SK-N-SH treated with all-trans-retinoic acid at 6 μM for 48 hours (cell line): ENCODE measurements at regions not wholly inside any gene's neighbourhood (a gene's known extent, or its start where the extent isn't known, plus 50 kb on each side); places are given as distances from the start of the nearest gene placed in this dataset.

Source experiments
- ATAC-seq: fragments of 200-7000 bp; cut with Tn5 transposase; 3 replicates; pipeline ENCODE4 v1.9.1; 2020; ENCODE audit warnings: mild to moderate bottlenecking, moderate library complexity
- ARNTL ChIP-seq: fragments of 450-650 bp; formaldehyde crosslinking; IDR thresholded peaks from 2 replicates; pipeline ENCODE4 v1.5.0; 2020; ENCODE audit warnings: low read depth, mild to moderate bottlenecking, moderate library complexity, borderline replicate concordance
- BACH2 ChIP-seq: fragments of 250-450 bp; sonication (Bioruptor Pico); IDR thresholded peaks from 2 replicates; pipeline ENCODE4 v1.9.0; 2021; ENCODE audit warnings: mild to moderate bottlenecking, borderline replicate concordance
- CSDC2 ChIP-seq: fragments of 250-450 bp; sonication (Bioruptor Pico); IDR thresholded peaks from 2 replicates; pipeline ENCODE4 v1.5.0; 2020; ENCODE audit warnings: mild to moderate bottlenecking, moderate library complexity
- ESRRG ChIP-seq: fragments of 250-450 bp; sonication (Bioruptor Pico); IDR thresholded peaks from 2 replicates; pipeline ENCODE4 v1.6.1; 2021; ENCODE audit warnings: mild to moderate bottlenecking
- GLIS3 ChIP-seq: fragments of 250-450 bp; sonication (Bioruptor Pico); IDR thresholded peaks from 2 replicates; pipeline ENCODE4 v1.5.0; 2020; ENCODE audit warnings: mild to moderate bottlenecking, moderate library complexity
- ISL1 ChIP-seq: fragments of 250-450 bp; sonication (Bioruptor Pico); IDR thresholded peaks from 2 replicates; pipeline ENCODE4 v2.1.2; 2022; ENCODE audit warnings: mild to moderate bottlenecking, moderate library complexity
- OSR1 ChIP-seq: fragments of 250-450 bp; sonication (Bioruptor Pico); IDR thresholded peaks from 2 replicates; pipeline ENCODE4 v1.8.0; 2022; ENCODE audit warnings: moderate library complexity, mild to moderate bottlenecking, inconsistent platforms
- PPARA ChIP-seq: fragments of 250-450 bp; sonication (Bioruptor Pico); IDR thresholded peaks from 2 replicates; pipeline ENCODE4 v1.5.0; 2020; ENCODE audit warnings: mild to moderate bottlenecking, borderline replicate concordance
- SNAI2 ChIP-seq: fragments of 250-450 bp; sonication (Bioruptor Pico); IDR thresholded peaks from 2 replicates; pipeline ENCODE4 v1.5.0; 2020; ENCODE audit warnings: mild to moderate bottlenecking, moderate library complexity
- TCF4 ChIP-seq: fragments of 250-450 bp; sonication (Bioruptor Pico); IDR thresholded peaks from 2 replicates; pipeline ENCODE4 v1.8.0; 2021; ENCODE audit warnings: mild to moderate bottlenecking, moderate library complexity, borderline replicate concordance
- TOX ChIP-seq: fragments of 250-450 bp; sonication (Bioruptor Pico); IDR thresholded peaks from 2 replicates; pipeline ENCODE4 v1.8.0; 2021; ENCODE audit warnings: mild to moderate bottlenecking, moderate library complexity, borderline replicate concordance
- ZC3H10 ChIP-seq: fragments of 250-450 bp; sonication (Bioruptor Pico); IDR thresholded peaks from 2 replicates; pipeline ENCODE4 v1.5.1; 2021; ENCODE audit warnings: mild to moderate bottlenecking, moderate library complexity
- ZFP3 ChIP-seq: fragments of 250-450 bp; sonication (Bioruptor Pico); IDR thresholded peaks from 2 replicates; pipeline ENCODE4 v1.5.0; 2020; ENCODE audit warnings: mild to moderate bottlenecking, moderate library complexity
- ZNF70 ChIP-seq: fragments of 450-650 bp; formaldehyde crosslinking; IDR thresholded peaks from 2 replicates; pipeline ENCODE4 v1.5.0; 2020; ENCODE audit warnings: mild to moderate bottlenecking, moderate library complexity
- ZNF8 ChIP-seq: fragments of 450-650 bp; formaldehyde crosslinking; IDR thresholded peaks from 2 replicates; pipeline ENCODE4 v1.5.0; 2020; ENCODE audit warnings: mild to moderate bottlenecking, moderate library complexity
- TF ChIP-seq, protein P1 (sequence below): fragments of 250-450 bp; sonication (Bioruptor Pico); IDR thresholded peaks from 2 replicates; pipeline ENCODE4 v1.8.0; 2021; ENCODE audit warnings: low read depth, mild to moderate bottlenecking, moderate library complexity, borderline replicate concordance
- TF ChIP-seq, protein P2 (sequence below): fragments of 250-450 bp; sonication (Bioruptor Pico); IDR thresholded peaks from 2 replicates; pipeline ENCODE4 v1.5.0; 2020; ENCODE audit warnings: mild to moderate bottlenecking, moderate library complexity
- TF ChIP-seq, protein P3 (sequence below): fragments of 250-450 bp; sonication (Bioruptor Pico); IDR thresholded peaks from 2 replicates; pipeline ENCODE4 v1.5.1; 2020; ENCODE audit warnings: low read depth, mild to moderate bottlenecking, moderate library complexity
- TF ChIP-seq, protein P4 (sequence below): fragments of 250-450 bp; sonication (Bioruptor Pico); IDR thresholded peaks from 2 replicates; pipeline ENCODE4 v1.8.0; 2020; ENCODE audit warnings: mild to moderate bottlenecking, moderate library complexity, borderline replicate concordance

DNA sequence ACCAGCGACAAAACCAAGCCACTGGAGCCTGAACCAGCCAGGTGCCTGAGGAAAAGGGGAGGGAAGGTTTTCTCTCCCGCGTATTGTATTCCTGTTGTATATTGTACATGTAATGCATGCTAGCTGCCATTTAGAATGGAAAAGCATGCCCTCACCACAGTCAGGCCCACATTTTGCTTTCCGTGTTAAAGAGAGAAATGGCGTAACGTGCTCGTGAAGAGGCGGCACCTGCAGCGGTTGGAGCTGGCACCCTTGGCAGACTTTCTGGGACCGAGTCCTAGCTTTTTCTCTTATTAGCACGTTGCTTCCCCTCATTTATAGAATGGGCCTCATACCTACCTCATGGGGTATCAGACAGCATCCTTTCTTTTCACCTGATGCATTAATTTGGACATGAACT is 135.3 kb upstream of the IRF2BP2 start:
- TF ChIP-seq ESRRG (CRISPR knock-in tag) = no peak
- TF ChIP-seq ISL1 (CRISPR knock-in tag) = no peak
- TF ChIP-seq, protein P1, sequence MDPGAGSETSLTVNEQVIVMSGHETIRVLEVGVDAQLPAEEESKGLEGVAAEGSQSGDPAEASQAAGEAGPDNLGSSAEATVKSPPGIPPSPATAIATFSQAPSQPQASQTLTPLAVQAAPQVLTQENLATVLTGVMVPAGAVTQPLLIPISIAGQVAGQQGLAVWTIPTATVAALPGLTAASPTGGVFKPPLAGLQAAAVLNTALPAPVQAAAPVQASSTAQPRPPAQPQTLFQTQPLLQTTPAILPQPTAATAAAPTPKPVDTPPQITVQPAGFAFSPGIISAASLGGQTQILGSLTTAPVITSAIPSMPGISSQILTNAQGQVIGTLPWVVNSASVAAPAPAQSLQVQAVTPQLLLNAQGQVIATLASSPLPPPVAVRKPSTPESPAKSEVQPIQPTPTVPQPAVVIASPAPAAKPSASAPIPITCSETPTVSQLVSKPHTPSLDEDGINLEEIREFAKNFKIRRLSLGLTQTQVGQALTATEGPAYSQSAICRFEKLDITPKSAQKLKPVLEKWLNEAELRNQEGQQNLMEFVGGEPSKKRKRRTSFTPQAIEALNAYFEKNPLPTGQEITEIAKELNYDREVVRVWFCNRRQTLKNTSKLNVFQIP = no peak
- TF ChIP-seq ZFP3 (CRISPR knock-in tag) = no peak
- TF ChIP-seq ZNF8 (CRISPR knock-in tag) = no peak
- no peak for TF ChIP-seq ARNTL (CRISPR knock-in tag)
- no peak for TF ChIP-seq TCF4
- TF ChIP-seq, protein P2, sequence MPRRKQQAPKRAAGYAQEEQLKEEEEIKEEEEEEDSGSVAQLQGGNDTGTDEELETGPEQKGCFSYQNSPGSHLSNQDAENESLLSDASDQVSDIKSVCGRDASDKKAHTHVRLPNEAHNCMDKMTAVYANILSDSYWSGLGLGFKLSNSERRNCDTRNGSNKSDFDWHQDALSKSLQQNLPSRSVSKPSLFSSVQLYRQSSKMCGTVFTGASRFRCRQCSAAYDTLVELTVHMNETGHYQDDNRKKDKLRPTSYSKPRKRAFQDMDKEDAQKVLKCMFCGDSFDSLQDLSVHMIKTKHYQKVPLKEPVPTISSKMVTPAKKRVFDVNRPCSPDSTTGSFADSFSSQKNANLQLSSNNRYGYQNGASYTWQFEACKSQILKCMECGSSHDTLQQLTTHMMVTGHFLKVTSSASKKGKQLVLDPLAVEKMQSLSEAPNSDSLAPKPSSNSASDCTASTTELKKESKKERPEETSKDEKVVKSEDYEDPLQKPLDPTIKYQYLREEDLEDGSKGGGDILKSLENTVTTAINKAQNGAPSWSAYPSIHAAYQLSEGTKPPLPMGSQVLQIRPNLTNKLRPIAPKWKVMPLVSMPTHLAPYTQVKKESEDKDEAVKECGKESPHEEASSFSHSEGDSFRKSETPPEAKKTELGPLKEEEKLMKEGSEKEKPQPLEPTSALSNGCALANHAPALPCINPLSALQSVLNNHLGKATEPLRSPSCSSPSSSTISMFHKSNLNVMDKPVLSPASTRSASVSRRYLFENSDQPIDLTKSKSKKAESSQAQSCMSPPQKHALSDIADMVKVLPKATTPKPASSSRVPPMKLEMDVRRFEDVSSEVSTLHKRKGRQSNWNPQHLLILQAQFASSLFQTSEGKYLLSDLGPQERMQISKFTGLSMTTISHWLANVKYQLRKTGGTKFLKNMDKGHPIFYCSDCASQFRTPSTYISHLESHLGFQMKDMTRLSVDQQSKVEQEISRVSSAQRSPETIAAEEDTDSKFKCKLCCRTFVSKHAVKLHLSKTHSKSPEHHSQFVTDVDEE = no peak
- no peak for TF ChIP-seq ZNF70 (CRISPR knock-in tag)
- TF ChIP-seq TOX (CRISPR knock-in tag) = no peak
- no peak for TF ChIP-seq CSDC2 (CRISPR knock-in tag)
- TF ChIP-seq OSR1 (CRISPR knock-in tag) = no peak
- no peak for TF ChIP-seq GLIS3 (CRISPR knock-in tag)
- TF ChIP-seq ZC3H10 = no peak
- TF ChIP-seq, protein P3, sequence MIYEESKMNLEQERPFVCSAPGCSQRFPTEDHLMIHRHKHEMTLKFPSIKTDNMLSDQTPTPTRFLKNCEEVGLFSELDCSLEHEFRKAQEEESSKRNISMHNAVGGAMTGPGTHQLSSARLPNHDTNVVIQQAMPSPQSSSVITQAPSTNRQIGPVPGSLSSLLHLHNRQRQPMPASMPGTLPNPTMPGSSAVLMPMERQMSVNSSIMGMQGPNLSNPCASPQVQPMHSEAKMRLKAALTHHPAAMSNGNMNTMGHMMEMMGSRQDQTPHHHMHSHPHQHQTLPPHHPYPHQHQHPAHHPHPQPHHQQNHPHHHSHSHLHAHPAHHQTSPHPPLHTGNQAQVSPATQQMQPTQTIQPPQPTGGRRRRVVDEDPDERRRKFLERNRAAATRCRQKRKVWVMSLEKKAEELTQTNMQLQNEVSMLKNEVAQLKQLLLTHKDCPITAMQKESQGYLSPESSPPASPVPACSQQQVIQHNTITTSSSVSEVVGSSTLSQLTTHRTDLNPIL = no peak
- no peak for TF ChIP-seq SNAI2
- no peak for TF ChIP-seq PPARA (CRISPR knock-in tag)
- TF ChIP-seq BACH2 (CRISPR knock-in tag) = no peak
- ATAC-seq = no peak; the same call in 2 of the 3 replicates

DNA sequence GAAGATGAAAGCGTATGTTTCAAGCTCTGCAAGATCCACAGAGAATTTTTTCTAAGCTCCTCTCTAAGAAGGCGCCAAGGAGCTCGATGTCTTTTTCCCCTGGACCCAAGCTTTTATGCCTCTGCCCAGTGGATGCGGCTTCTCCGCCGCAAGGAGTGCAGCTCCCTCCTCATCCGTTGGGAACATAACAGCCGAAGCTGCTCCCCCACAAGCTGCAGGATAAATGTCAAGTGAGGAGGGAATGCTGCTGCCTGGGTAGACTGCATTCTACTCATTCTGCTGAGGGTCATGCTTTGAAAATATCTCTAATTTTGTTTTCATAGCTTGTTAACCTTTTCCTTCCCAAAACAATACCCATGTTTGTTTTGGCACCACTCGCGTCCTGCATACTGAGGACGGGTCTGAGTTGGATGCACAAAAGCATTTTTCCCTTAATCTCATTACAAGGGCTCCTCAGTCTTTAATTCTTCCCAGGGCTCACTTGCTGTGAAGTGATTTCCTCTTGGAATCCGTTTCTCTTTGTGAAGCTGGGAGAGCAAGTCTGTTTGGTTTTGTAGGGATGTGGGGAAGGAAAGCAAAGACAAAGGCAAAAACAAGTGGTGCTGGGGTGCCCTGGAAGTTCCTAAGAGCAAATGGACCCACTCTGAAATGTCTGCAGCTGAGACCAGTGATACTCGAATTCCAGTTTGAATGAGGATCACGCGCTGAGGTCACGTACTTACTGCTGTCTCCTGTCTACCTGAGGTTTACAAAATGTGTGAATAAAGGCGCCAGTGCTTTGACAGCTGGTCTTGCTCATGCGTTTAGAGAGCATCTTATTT is 134.0 kb upstream of the IRF2BP2 start:
- TF ChIP-seq, protein P2 = no peak
- peak; percentile 66; the same call in 1 of the 2 replicates for TF ChIP-seq CSDC2 (CRISPR knock-in tag)
- TF ChIP-seq, protein P1 = peak; percentile 90; the same call in 1 of the 2 replicates
- TF ChIP-seq, protein P4, sequence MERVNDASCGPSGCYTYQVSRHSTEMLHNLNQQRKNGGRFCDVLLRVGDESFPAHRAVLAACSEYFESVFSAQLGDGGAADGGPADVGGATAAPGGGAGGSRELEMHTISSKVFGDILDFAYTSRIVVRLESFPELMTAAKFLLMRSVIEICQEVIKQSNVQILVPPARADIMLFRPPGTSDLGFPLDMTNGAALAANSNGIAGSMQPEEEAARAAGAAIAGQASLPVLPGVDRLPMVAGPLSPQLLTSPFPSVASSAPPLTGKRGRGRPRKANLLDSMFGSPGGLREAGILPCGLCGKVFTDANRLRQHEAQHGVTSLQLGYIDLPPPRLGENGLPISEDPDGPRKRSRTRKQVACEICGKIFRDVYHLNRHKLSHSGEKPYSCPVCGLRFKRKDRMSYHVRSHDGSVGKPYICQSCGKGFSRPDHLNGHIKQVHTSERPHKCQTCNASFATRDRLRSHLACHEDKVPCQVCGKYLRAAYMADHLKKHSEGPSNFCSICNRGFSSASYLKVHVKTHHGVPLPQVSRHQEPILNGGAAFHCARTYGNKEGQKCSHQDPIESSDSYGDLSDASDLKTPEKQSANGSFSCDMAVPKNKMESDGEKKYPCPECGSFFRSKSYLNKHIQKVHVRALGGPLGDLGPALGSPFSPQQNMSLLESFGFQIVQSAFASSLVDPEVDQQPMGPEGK (CRISPR knock-in tag) = peak; percentile 73; the same call in 1 of the 2 replicates
- ATAC-seq = peak; percentile 55
